ACC112 (cell line): ENCODE measurements at regions not wholly inside any gene's neighbourhood (a gene's known extent, or its start where the extent isn't known, plus 50 kb on each side); places are given as distances from the start of the nearest gene placed in this dataset.

Source experiments
- H2AFZ ChIP-seq: fragments of 200-600 bp; sonication (generic); one replicate; pipeline ENCODE4 v1.6.0; 2017; ENCODE audit warnings: antibody characterized with exemption, low read length; ENCODE audit not compliant: unreplicated experiment
- H3K27ac ChIP-seq: fragments of 200-600 bp; sonication (generic); 2 replicates; pipeline ENCODE4 v1.5.1; 2014; ENCODE audit warnings: low read depth, mild to moderate bottlenecking, antibody characterized with exemption, low read length, moderate library complexity
- H3K27me3 ChIP-seq: fragments of 200-600 bp; sonication (generic); 2 replicates; pipeline ENCODE4 v1.6.1; 2014; ENCODE audit warnings: mild to moderate bottlenecking, antibody characterized with exemption, low read length, moderate library complexity, mixed read lengths; ENCODE audit not compliant: insufficient read depth
- H3K36me3 ChIP-seq: fragments of 200-600 bp; sonication (generic); 2 replicates; pipeline ENCODE4 v1.6.1; 2016; ENCODE audit warnings: mild to moderate bottlenecking, antibody characterized with exemption, low read length, moderate library complexity, mixed read lengths; ENCODE audit not compliant: insufficient read depth
- H3K4me1 ChIP-seq: fragments of 200-600 bp; sonication (generic); one replicate; pipeline ENCODE4 v1.6.1; 2016; ENCODE audit warnings: low read length, mixed read lengths; ENCODE audit not compliant: insufficient read depth, unreplicated experiment, control insufficient read depth
- H3K4me3 ChIP-seq: fragments of 200-600 bp; sonication (generic); 2 replicates; pipeline ENCODE4 v1.5.1; 2014; ENCODE audit warnings: mild to moderate bottlenecking, low read depth, low read length
- H3K79me2 ChIP-seq: fragments of 200-600 bp; sonication (generic); one replicate; pipeline ENCODE4 v1.6.0; 2016; ENCODE audit warnings: low read length; ENCODE audit not compliant: control insufficient read depth, unreplicated experiment, insufficient read depth

DNA sequence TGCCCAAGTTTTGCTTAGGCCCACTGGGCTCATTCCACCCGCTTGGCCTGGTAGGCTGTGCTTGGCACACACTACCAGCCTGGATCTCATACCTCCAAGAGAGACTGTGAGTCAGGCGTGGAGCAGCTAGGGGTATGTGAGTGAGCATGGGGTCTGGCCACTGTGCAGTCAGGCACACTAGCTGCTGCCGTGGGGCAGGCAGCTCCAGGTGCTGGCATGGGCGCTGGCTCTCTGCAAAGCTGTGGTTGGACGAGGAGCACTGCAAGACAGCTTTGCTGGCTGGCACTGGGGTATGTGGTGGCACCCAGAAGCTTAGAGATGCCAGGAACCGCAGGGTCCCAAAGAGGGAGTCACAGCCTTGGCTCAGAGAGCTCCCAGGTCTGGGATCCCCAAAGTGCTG, 377.8 kb downstream of the KCTD8 start:
- H3K79me2 ChIP-seq: no peaks in the 10 kb centered on the region
- H3K4me3 ChIP-seq: no peak overlapping the region
- no peaks in the 10 kb centered on the region for H3K4me1 ChIP-seq
- H3K36me3 ChIP-seq: no peaks in the 10 kb centered on the region
- no peak overlapping the region for H3K27ac ChIP-seq
- H3K27me3 ChIP-seq: no peaks in the 10 kb centered on the region
- H2AFZ ChIP-seq: no peak overlapping the region

DNA sequence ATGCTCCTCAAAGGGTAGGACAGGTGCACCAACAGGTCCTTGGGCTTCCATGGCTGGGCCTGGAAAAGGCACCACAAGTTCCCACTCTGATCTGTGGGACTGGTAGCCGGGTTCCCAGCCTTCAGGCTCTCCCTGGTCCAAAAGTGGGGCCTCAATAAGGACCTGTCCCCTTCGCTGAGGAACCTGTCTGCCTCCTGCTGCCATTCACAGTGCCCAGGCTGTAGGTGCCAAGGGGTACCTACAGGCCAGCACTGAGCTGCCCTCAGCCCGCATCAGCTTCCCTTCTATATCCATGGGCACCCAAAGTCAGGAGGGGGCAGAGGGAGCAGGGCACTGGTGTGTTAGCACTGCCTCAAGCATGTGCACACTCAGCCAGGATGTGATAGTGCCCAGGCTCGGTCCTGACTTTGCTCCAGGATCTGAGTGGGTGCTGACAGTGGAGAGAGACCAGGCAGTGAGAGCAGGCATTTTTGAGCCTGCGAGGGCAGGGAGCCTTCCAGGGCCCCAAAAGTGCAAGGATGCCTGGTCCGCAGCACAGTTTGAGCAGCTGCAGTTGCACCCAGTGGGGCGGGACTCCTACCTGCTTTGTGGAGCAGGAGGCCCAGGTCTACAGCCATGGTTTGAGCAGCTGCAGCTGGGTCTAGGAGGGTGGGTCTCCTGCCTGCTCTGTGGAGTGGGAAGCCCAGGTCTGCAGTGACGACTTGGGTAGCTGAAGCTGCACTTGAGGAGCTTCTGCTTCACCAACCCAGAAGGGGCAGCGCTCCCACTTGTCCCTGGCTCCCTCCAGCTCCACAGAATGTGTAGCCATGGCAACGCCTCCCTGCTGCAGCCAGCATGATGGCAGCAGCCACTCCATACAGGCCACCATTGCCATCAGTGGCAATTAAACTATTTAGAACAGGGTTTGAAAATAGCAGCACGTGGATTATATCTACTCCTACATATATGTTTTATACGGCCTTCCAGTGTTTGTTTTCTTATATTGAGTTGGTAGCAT, 376.4 kb downstream of the KCTD8 start:
- H2AFZ ChIP-seq: no peak overlapping the region
- no peak overlapping the region for H3K27ac ChIP-seq
- H3K27me3 ChIP-seq: no peaks in the 10 kb centered on the region
- no peaks in the 10 kb centered on the region for H3K79me2 ChIP-seq
- no peaks in the 10 kb centered on the region for H3K36me3 ChIP-seq
- no peak overlapping the region for H3K4me3 ChIP-seq
- no peaks in the 10 kb centered on the region for H3K4me1 ChIP-seq

DNA sequence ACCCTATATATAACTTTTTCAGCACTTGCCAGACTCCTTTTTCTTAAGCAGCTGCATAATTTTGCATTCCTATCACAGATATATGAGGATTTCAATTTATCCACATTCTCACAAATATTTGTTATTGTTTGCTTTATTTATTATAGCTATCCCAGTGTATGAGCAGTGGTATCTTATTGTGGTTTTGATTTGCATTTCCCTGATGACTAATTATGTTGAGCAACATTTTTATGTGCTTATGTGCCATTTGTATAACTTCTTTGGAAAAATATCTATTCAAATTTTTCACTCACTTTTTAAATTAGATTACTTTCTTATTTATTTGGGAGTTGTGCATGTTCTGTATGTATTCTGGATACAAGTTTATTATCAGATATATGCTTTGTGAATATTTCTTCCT, 361.9 kb downstream of the KCTD8 start:
- no peaks in the 10 kb centered on the region for H3K79me2 ChIP-seq
- H2AFZ ChIP-seq: no peak overlapping the region
- H3K36me3 ChIP-seq: no peaks in the 10 kb centered on the region
- no peaks in the 10 kb centered on the region for H3K4me1 ChIP-seq
- no peaks in the 10 kb centered on the region for H3K27me3 ChIP-seq
- H3K4me3 ChIP-seq: no peak overlapping the region
- no peak overlapping the region for H3K27ac ChIP-seq

DNA sequence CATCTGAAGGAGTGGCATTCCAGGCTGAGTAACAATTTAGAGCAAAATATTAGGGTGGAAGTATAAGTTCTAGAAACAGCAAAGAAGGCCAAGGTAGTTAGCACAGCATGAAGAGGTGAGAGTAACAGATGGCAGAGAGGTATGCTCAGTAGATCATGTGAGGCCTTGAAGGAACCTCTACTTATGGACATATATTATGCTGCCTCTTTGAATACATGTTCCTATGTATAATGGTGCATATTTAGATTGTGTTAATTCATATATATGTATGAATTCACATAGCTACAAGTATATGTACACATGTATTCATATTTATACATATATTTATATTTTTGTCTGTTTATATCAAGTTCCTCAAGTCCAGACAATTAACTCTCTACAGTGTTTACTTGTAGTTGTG, 355.2 kb downstream of the KCTD8 start:
- no peak overlapping the region for H2AFZ ChIP-seq
- H3K4me1 ChIP-seq: no peaks in the 10 kb centered on the region
- H3K36me3 ChIP-seq: no peaks in the 10 kb centered on the region
- H3K4me3 ChIP-seq: no peak overlapping the region
- H3K27me3 ChIP-seq: no peaks in the 10 kb centered on the region
- H3K79me2 ChIP-seq: no peaks in the 10 kb centered on the region
- no peak overlapping the region for H3K27ac ChIP-seq

DNA sequence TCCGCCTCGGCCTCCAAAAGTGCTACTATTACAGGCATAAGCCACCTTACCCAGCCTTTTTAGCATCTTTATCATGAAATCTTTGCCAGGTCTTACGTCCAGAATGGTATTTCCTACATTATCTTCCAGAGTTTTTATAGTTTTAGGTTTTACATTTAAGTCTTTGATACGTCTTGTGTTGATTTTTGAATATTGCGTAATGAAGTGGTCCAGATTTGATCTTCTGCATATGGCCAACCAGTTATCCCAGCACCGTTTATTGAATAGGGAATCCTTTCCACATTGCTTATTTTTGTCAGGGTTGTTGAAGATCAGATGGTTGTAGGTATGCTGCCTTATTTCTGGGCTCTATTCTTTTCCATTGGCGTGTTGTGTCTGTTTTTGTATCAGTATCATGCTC, 349.6 kb downstream of the KCTD8 start:
- Histone ChIP-seq H3K79me2 (no peaks in the 10 kb centered on the region), H3K27me3 (no peaks in the 10 kb centered on the region), H3K27ac (no peak overlapping the region), H3K4me1 (no peaks in the 10 kb centered on the region), H3K4me3 (no peak overlapping the region), H3K36me3 (no peaks in the 10 kb centered on the region), H2AFZ (no peak overlapping the region)

- Histone ChIP-seq H3K36me3 (no peaks in the 10 kb centered on the region), H3K79me2 (no peaks in the 10 kb centered on the region), H3K4me1 (no peaks in the 10 kb centered on the region), H3K4me3 (no peak overlapping the region), H3K27ac (no peak overlapping the region), H3K27me3 (no peaks in the 10 kb centered on the region), H2AFZ (no peak overlapping the region)
These were observed 348.2 kb downstream of the KCTD8 start for GRCh38 chr4:44100456-44100855.

GRCh38 chr4:44118971-44119680, 329.5 kb downstream of the KCTD8 start:
- Histone ChIP-seq H2AFZ (no peak overlapping the region), H3K79me2 (no peaks in the 10 kb centered on the region), H3K4me3 (no peak overlapping the region), H3K4me1 (no peaks in the 10 kb centered on the region), H3K27me3 (no peaks in the 10 kb centered on the region), H3K27ac (no peak overlapping the region), H3K36me3 (no peaks in the 10 kb centered on the region)

DNA sequence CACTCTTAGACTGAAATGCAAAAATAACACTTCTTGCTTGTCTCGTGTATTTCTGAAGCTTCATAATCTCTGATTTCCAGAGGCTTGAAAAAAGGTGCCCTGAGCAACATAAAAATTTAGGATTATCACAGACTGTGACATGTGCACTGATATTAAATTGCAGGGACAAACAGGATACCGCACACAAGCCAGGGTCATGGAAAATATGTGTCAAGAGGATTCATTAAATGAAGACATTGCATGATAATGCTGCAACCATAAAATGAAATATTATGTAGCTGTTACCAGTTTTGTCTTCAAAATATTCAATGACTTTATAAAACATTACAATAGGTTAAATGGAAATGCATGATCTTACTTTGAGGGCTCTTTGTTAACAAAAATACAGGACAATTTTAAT, 328.0 kb downstream of the KCTD8 start:
- no peak overlapping the region for H2AFZ ChIP-seq
- H3K36me3 ChIP-seq: no peaks in the 10 kb centered on the region

GRCh38 chr4:44121210-44121609, 327.4 kb downstream of the KCTD8 start:
- Histone ChIP-seq H2AFZ (no peak overlapping the region), H3K27ac (no peak overlapping the region), H3K36me3 (no peaks in the 10 kb centered on the region), H3K79me2 (no peaks in the 10 kb centered on the region), H3K27me3 (no peaks in the 10 kb centered on the region), H3K4me3 (no peak overlapping the region), H3K4me1 (no peaks in the 10 kb centered on the region)

More for the DNA sequence above, 328.0 kb downstream of the KCTD8 start:
- no peaks in the 10 kb centered on the region for H3K27me3 ChIP-seq
- H3K27ac ChIP-seq: no peak overlapping the region
- no peaks in the 10 kb centered on the region for H3K4me1 ChIP-seq
- no peaks in the 10 kb centered on the region for H3K79me2 ChIP-seq
- H3K4me3 ChIP-seq: no peak overlapping the region
